ENCODE measurements at regions not wholly inside any gene's neighbourhood (a gene's known extent, or its start where the extent isn't known, plus 50 kb on each side); places are given as distances from the start of the nearest gene placed in this dataset.
"Not testable (repeated sequence)": the region's sequence is repeated elsewhere in the genome, so short reads cannot be mapped to it uniquely, and the experiment has no call there.

- TF ChIP-seq CTCF (IDR thresholded peaks at IDR 0.05; ENCODE audit: insufficient read depth, low read length); POLR2AphosphoS5 (IDR thresholded peaks at IDR 0.05; ENCODE audit: low read depth); REST (IDR thresholded peaks at IDR 0.05; ENCODE audit: insufficient replicate concordance, low read depth); SPI1 (IDR thresholded peaks at IDR 0.05; ENCODE audit: borderline replicate concordance, low read depth): not testable (repeated sequence)
Measured at GRCh38 chr15:22713933-22714332, 72.5 kb upstream of the NIPA1 start.

All from HL-60 (cell line).